Naive B cell (primary cell): ENCODE measurements at regions not wholly inside any gene's neighbourhood (a gene's known extent, or its start where the extent isn't known, plus 50 kb on each side); places are given as distances from the start of the nearest gene placed in this dataset.

Experiments used
- ATAC-seq, 2 donors: fragments of 150-1000 bp; cut with Tn5 transposase; 2 replicates each; pipeline ENCODE4 v1.10.0; 2021; ENCODE audit warnings: low read depth in 2 of 2, mild to moderate bottlenecking in 2 of 2, moderate library complexity in 2 of 2
- DNase-seq: peaks from one replicate; pipeline ENCODE4 v3.0.0; 2022
- H3K27ac Mint-ChIP-seq, 6 donors: one replicate each; pipeline ENCODE4 v1.8.0; 2020 to 2022; ENCODE audit warnings: mild to moderate bottlenecking in 6 of 6, mixed read lengths in 6 of 6, moderate library complexity in 5 of 6, inconsistent platforms in 2 of 6
- H3K27me3 Mint-ChIP-seq, 3 donors: one replicate each; pipeline ENCODE4 v1.8.0; 2021 to 2022; ENCODE audit warnings: mixed read lengths in 3 of 3, mild to moderate bottlenecking in 1 of 3
- H3K36me3 Mint-ChIP-seq, 2 donors: one replicate each; pipeline ENCODE4 v1.8.0; 2020 to 2022; ENCODE audit warnings: mixed read lengths in 2 of 2, inconsistent platforms in 1 of 2, mild to moderate bottlenecking in 1 of 2
- H3K4me1 Mint-ChIP-seq, 3 donors: one replicate each; pipeline ENCODE4 v1.8.0; 2020 to 2022; ENCODE audit warnings: mixed read lengths in 3 of 3, inconsistent platforms in 1 of 3, mild to moderate bottlenecking in 1 of 3, moderate library complexity in 1 of 3
- H3K4me3 Mint-ChIP-seq, 8 donors: one replicate each; pipeline ENCODE4 v1.8.0; 2020 to 2022; ENCODE audit warnings: mild to moderate bottlenecking in 8 of 8, mixed read lengths in 8 of 8, moderate library complexity in 8 of 8, inconsistent platforms in 2 of 8
- H3K9me3 Mint-ChIP-seq, 7 donors: one replicate each; pipeline ENCODE4 v1.8.0; 2020 to 2022; ENCODE audit warnings: mixed read lengths in 7 of 7, mild to moderate bottlenecking in 5 of 7, inconsistent platforms in 2 of 7, moderate library complexity in 1 of 7

- Mint-ChIP-seq H3K9me3 (peaks cover 0 to 2% (median 0%) of the 10 kb centered on the region in 7 donors), H3K36me3 (no peaks in the 10 kb centered on the region), H3K27ac (no peak overlapping the region), H3K4me1 (no peaks in the 10 kb centered on the region), H3K4me3 (peak overlapping the region in 1 of 8 donors; percentile 16), H3K27me3 (no peaks in the 10 kb centered on the region)
- ATAC-seq (no peak), DNase-seq (no peak)
Observed at GRCh38 chr7:84492098-84493034, 297.8 kb upstream of the SEMA3A start.

DNA sequence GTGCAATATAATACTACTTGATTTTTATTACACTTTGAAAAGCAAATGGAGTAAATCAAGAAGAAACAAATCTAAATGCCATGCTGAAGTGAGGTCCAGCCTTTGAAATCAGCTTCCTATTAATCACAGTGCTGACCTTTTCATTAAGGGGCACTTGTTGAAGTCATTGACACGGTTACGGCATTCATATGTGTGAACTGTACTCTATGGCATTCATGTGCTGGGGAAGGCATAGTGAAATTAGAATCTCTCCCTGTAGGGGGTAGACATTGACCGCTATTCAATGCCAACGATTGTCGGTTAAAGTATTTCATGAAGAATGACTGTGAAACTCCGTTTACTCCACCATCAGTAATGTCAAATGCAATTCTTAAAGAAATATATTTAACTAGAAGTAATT lies 296.1 kb upstream of the SEMA3A start:
- H3K4me1 Mint-ChIP-seq, result no peaks in the 10 kb centered on the region
- no peaks in the 10 kb centered on the region for H3K27me3 Mint-ChIP-seq
- no peak for ATAC-seq
- H3K4me3 Mint-ChIP-seq, result no peak overlapping the region
- H3K9me3 Mint-ChIP-seq, result peaks cover 0 to 2% (median 0%) of the 10 kb centered on the region in 7 donors
- H3K27ac Mint-ChIP-seq, result no peak overlapping the region
- no peak for DNase-seq
- H3K36me3 Mint-ChIP-seq, result no peaks in the 10 kb centered on the region

GRCh38 chr7:84484502-84485079 lies 290.0 kb upstream of the SEMA3A start:
- H3K4me3 Mint-ChIP-seq, result no peak overlapping the region
- H3K36me3 Mint-ChIP-seq, result no peaks in the 10 kb centered on the region
- no peaks in the 10 kb centered on the region for H3K4me1 Mint-ChIP-seq
- ATAC-seq, result no peak
- H3K27me3 Mint-ChIP-seq, result no peaks in the 10 kb centered on the region
- H3K9me3 Mint-ChIP-seq, result no peaks in the 10 kb centered on the region
- no peak overlapping the region for H3K27ac Mint-ChIP-seq
- no peak for DNase-seq

GRCh38 chr7:84482476-84482875 lies 287.9 kb upstream of the SEMA3A start:
- no peaks in the 10 kb centered on the region for H3K36me3 Mint-ChIP-seq
- H3K4me3 Mint-ChIP-seq, result no peak overlapping the region
- no peak for ATAC-seq
- no peak for DNase-seq
- H3K9me3 Mint-ChIP-seq, result no peaks in the 10 kb centered on the region
- H3K27ac Mint-ChIP-seq, result no peak overlapping the region
- no peaks in the 10 kb centered on the region for H3K27me3 Mint-ChIP-seq
- no peaks in the 10 kb centered on the region for H3K4me1 Mint-ChIP-seq

- no peak overlapping the region for H3K4me3 Mint-ChIP-seq
- H3K27ac Mint-ChIP-seq, result no peak overlapping the region
- no peaks in the 10 kb centered on the region for H3K36me3 Mint-ChIP-seq
- DNase-seq (no peak), ATAC-seq (no peak)
- no peaks in the 10 kb centered on the region for H3K27me3 Mint-ChIP-seq
- H3K9me3 Mint-ChIP-seq, result no peaks in the 10 kb centered on the region
- no peaks in the 10 kb centered on the region for H3K4me1 Mint-ChIP-seq
Observed at GRCh38 chr7:84479059-84479458, 284.5 kb upstream of the SEMA3A start.

- no peak for ATAC-seq
- Mint-ChIP-seq H3K27me3 (no peaks in the 10 kb centered on the region), H3K4me1 (no peaks in the 10 kb centered on the region), H3K9me3 (no peaks in the 10 kb centered on the region), H3K4me3 (no peak overlapping the region), H3K36me3 (no peaks in the 10 kb centered on the region), H3K27ac (no peak overlapping the region)
- no peak for DNase-seq
Observed at GRCh38 chr7:84477786-84478478, 283.3 kb upstream of the SEMA3A start.

GRCh38 chr7:84474436-84474835 lies 279.8 kb upstream of the SEMA3A start:
- Mint-ChIP-seq H3K9me3 (no peaks in the 10 kb centered on the region), H3K36me3 (no peaks in the 10 kb centered on the region), H3K4me3 (no peak overlapping the region), H3K4me1 (no peaks in the 10 kb centered on the region), H3K27ac (no peak overlapping the region), H3K27me3 (no peaks in the 10 kb centered on the region)
- ATAC-seq (no peak), DNase-seq (no peak)

DNA sequence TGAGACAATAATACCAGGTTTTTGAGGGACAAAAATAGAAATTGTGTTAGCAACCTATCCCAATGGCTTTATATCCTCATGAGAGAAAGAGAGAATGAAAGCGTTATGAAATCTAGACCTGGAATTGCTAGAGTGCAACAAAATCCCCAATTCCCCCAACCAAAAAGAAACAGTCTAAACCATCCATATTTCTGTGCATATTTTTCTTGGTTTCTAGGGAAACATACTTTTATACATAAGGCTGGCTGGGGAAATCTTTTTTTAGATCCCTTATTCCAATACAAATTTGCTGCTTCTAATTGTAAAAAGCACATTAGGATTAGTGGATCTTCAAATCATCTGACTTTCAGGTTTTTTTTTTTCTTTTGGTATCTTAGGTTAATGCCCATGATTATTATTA lies 277.0 kb upstream of the SEMA3A start:
- Mint-ChIP-seq H3K27me3 (no peaks in the 10 kb centered on the region), H3K4me3 (no peak overlapping the region), H3K4me1 (no peaks in the 10 kb centered on the region), H3K27ac (no peak overlapping the region), H3K9me3 (peaks cover 0 to 3% (median 0%) of the 10 kb centered on the region in 7 donors), H3K36me3 (no peaks in the 10 kb centered on the region)
- DNase-seq (no peak), ATAC-seq (no peak)

- Mint-ChIP-seq H3K4me3 (no peak overlapping the region), H3K4me1 (no peaks in the 10 kb centered on the region), H3K36me3 (no peaks in the 10 kb centered on the region), H3K27me3 (no peaks in the 10 kb centered on the region), H3K27ac (no peak overlapping the region), H3K9me3 (peaks cover 0 to 3% (median 0%) of the 10 kb centered on the region in 7 donors)
- no peak for ATAC-seq
- DNase-seq, result no peak
Observed at GRCh38 chr7:84469034-84469433, 274.4 kb upstream of the SEMA3A start.

DNA sequence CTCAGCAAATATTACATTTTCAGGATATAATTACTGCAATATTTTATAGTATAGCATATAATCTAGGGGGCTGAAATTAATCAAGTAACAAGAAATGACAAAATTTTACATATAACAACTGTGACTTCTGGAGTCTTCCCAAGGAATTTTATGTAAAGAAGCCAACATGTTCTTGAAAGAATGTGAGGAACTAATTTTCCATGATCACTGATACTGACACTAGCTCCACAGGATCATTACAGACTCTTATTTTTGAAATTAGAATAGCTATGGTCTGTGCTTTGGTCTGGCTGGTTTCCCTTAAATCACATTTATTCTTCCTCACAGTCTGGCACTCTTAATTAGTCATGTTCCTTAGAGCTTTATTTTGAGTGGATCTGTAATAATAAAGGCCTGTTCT lies 267.7 kb upstream of the SEMA3A start:
- Mint-ChIP-seq H3K27ac (no peak overlapping the region), H3K36me3 (no peaks in the 10 kb centered on the region), H3K4me1 (no peaks in the 10 kb centered on the region), H3K27me3 (no peaks in the 10 kb centered on the region), H3K9me3 (peaks cover 0 to 2% (median 0%) of the 10 kb centered on the region in 7 donors), H3K4me3 (no peak overlapping the region)
- ATAC-seq (no peak), DNase-seq (no peak)

- H3K27me3 Mint-ChIP-seq, result no peaks in the 10 kb centered on the region
- no peak overlapping the region for H3K4me3 Mint-ChIP-seq
- no peaks in the 10 kb centered on the region for H3K4me1 Mint-ChIP-seq
- H3K27ac Mint-ChIP-seq, result no peak overlapping the region
- H3K9me3 Mint-ChIP-seq, result peaks cover 0 to 2% (median 0%) of the 10 kb centered on the region in 7 donors
- ATAC-seq (no peak), DNase-seq (no peak)
- no peaks in the 10 kb centered on the region for H3K36me3 Mint-ChIP-seq
Observed at GRCh38 chr7:84461093-84461492, 266.5 kb upstream of the SEMA3A start.

DNA sequence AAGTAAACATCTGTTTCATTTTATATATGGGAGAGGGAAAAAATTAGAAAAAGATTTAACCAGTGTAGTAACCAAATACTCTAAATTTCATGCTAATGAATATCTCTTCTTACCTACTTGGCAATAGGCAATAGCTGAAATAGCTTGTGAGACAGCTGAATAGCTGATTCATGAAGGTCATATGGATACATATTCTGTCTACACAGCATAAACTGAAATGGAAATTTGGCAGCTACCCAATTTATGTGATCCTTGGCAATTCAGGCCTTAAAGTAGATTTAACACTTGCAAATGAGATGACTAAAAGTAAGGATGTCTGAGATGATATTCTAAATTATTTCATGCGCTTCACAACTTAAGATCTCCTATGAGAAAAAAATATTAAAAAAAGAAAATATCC lies 261.2 kb upstream of the SEMA3A start:
- H3K36me3 Mint-ChIP-seq, result no peaks in the 10 kb centered on the region
- no peaks in the 10 kb centered on the region for H3K27me3 Mint-ChIP-seq
- H3K4me3 Mint-ChIP-seq, result no peak overlapping the region
- ATAC-seq, result no peak
- no peaks in the 10 kb centered on the region for H3K9me3 Mint-ChIP-seq
- H3K4me1 Mint-ChIP-seq, result no peaks in the 10 kb centered on the region
- no peak for DNase-seq
- H3K27ac Mint-ChIP-seq, result no peak overlapping the region

DNA sequence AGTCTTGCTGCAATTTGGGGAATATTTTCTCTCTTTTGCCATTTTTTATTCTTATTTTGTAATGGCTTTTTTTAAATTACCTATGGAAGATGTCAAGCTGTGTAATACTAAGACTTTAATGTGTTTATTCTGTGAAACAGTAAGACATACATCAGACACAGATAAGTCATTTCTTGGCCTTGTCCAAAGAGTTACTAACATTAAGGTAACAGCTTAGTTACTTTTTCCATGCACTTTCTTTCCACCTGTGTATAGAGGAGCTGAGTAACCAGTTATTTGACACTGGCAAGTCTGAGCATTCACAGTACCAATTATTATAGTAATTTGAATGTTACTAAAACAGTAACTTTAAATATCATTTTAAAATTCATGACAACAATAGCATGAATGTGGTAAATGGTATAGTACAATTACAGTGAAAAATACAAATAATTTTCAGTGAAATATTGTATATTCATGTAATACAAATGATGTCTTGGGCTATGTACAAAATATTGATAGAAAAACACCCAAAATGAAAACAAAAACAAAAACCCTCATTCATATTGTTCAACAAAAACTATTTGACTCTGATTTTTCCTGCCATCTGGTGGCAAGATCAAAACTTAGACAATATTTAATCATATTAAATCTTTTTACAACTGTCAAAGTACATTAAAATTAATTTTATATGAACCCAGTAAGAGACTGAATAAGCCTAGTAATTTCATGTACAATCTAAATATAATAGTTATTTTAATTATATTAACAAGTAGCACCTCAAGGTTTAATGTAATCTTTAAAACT lies 259.8 kb upstream of the SEMA3A start:
- DNase-seq (no peak), ATAC-seq (no peak)
- peaks cover 0 to 3% (median 0%) of the 10 kb centered on the region in 7 donors for H3K9me3 Mint-ChIP-seq
- no peak overlapping the region for H3K4me3 Mint-ChIP-seq
- H3K27ac Mint-ChIP-seq, result no peak overlapping the region
- H3K4me1 Mint-ChIP-seq, result no peaks in the 10 kb centered on the region
- no peaks in the 10 kb centered on the region for H3K27me3 Mint-ChIP-seq
- H3K36me3 Mint-ChIP-seq, result no peaks in the 10 kb centered on the region
